HCT116 (cell line): ENCODE measurements at regions not wholly inside any gene's neighbourhood (a gene's known extent, or its start where the extent isn't known, plus 50 kb on each side); places are given as distances from the start of the nearest gene placed in this dataset.

Source experiments
- ATAC-seq: fragments of 200-7000 bp; cut with Tn5 transposase; 2 replicates; pipeline ENCODE4 v1.9.1; 2020; ENCODE audit warnings: mild to moderate bottlenecking, moderate library complexity
- BruUV-seq: library from RNA; stranded (reverse); fragments of 400-500 nt; replicated peaks from 2 replicates; lab custom pipeline; 2021; lab: Mats Ljungman, UMichigan
- CTCF ChIA-PET: fragments of 300-600 bp; sonication (Branson Sonifier 250); formaldehyde crosslinking; loops from one replicate; lab custom pipeline; 2021; ENCODE audit warnings: antibody characterized with exemption; lab: Charles Lee
- POLR2A ChIA-PET: fragments of 300-600, 350-600 bp; sonication (Branson Sonifier 250); formaldehyde crosslinking; loops from one replicate; lab custom pipeline; 2021; ENCODE audit warnings: antibody characterized with exemption; lab: Charles Lee
- RAD21 ChIA-PET, 2 experiments: fragments of 300-600 bp; sonication (Branson Sonifier 250); formaldehyde crosslinking; loops; one replicate each; lab custom pipeline; 2023; ENCODE audit warnings: low total read pairs in 2 of 2; ENCODE audit not compliant: uncharacterized antibody in 2 of 2, unreplicated experiment in 2 of 2, low non-redundant PET in 1 of 2; lab: Charles Lee
- DNase-seq: peaks from one replicate; pipeline ENCODE4 v3.0.0-alpha.2; 2010; ENCODE audit warnings: low read depth, low spot score
- H2AFZ ChIP-seq: fragments of 200-600 bp; shearing (Covaris generic), sonication (generic); 2 replicates; pipeline ENCODE4 v1.6.1; 2017; ENCODE audit warnings: low read depth, mixed run types, mixed read lengths, antibody characterized with exemption, low read length; ENCODE audit not compliant: poor library complexity, severe bottlenecking
- H3K27ac ChIP-seq: 2 replicates; pipeline ENCODE4 v1.5.1; 2012; ENCODE audit warnings: low read depth, low read length
- H3K27me3 ChIP-seq: fragments of 200-600 bp; sonication (generic); 2 replicates; pipeline ENCODE4 v1.6.1; 2016; ENCODE audit warnings: mixed run types, low read length, mixed read lengths; ENCODE audit not compliant: insufficient read depth
- H3K36me3 ChIP-seq, 2 experiments: fragments of 200-500 bp in 1 of 2; fragments of 200-600 bp in 1 of 2; sonication (Bioruptor generic) in 1 of 2; sonication (generic) in 1 of 2; 2 replicates each; pipeline versions ENCODE4 v1.5.1 to v1.6.1; 2014 to 2016; ENCODE audit warnings: low read length in 2 of 2, inconsistent platforms in 1 of 2, mixed read lengths in 1 of 2, mixed run types in 1 of 2; ENCODE audit not compliant: insufficient read depth in 2 of 2, control insufficient read depth in 1 of 2
- H3K4me1 ChIP-seq, 2 experiments: fragments of 200-600 bp in 1 of 2; sonication (generic) in 1 of 2; 2 replicates each; pipeline versions ENCODE4 v1.5.1 to v1.6.1; 2012 to 2017; ENCODE audit warnings: low read length in 2 of 2, inconsistent platforms in 1 of 2, mild to moderate bottlenecking in 1 of 2, mixed read lengths in 1 of 2, mixed run types in 1 of 2, moderate library complexity in 1 of 2; ENCODE audit not compliant: insufficient read depth in 2 of 2, control insufficient read depth in 1 of 2
- H3K4me2 ChIP-seq: fragments of 200-600 bp; sonication (generic); 2 replicates; pipeline ENCODE4 v1.6.1; 2017; ENCODE audit warnings: mixed run types, low read length, mixed read lengths
- H3K4me3 ChIP-seq, 2 experiments: fragments of 200-600 bp in 1 of 2; sonication (generic) in 1 of 2; replicated peaks in 1 of 2; 2 replicates each; pipeline ENCODE4 v1.5.1; 2011 to 2016; ENCODE audit warnings: low read length in 2 of 2, control low read depth in 1 of 2, low read depth in 1 of 2, mild to moderate bottlenecking in 1 of 2, mixed read lengths in 1 of 2, mixed run types in 1 of 2
- H3K79me2 ChIP-seq: fragments of 200-600 bp; sonication (generic); 2 replicates; pipeline ENCODE4 v1.6.1; 2017; ENCODE audit warnings: mild to moderate bottlenecking, mixed run types, low read length, moderate library complexity, mixed read lengths; ENCODE audit not compliant: insufficient read depth
- H3K9ac ChIP-seq: fragments of 200-600 bp; sonication (generic); 2 replicates; pipeline ENCODE4 v1.6.1; 2016; ENCODE audit warnings: low read length, mixed read lengths
- H3K9me2 ChIP-seq: fragments of 200-600 bp; sonication (generic), shearing (Covaris generic); 2 replicates; pipeline ENCODE4 v1.6.1; 2017; ENCODE audit warnings: mixed run types, mild to moderate bottlenecking, moderate library complexity; ENCODE audit not compliant: insufficient read depth
- H3K9me3 ChIP-seq, 2 experiments: fragments of 200-500 bp in 1 of 2; fragments of 200-600 bp in 1 of 2; sonication (Bioruptor generic) in 1 of 2; sonication (generic) in 1 of 2; 2 replicates each; pipeline ENCODE4 v1.6.1; 2014 to 2017; ENCODE audit warnings: low read length in 2 of 2, mixed read lengths in 2 of 2, inconsistent platforms in 1 of 2, low read depth in 1 of 2, mild to moderate bottlenecking in 1 of 2, mixed run types in 1 of 2, moderate library complexity in 1 of 2; ENCODE audit not compliant: control insufficient read depth in 1 of 2, insufficient read depth in 1 of 2
- H4K20me1 ChIP-seq: fragments of 200-600 bp; sonication (generic), shearing (Covaris generic); 2 replicates; pipeline ENCODE4 v1.6.1; 2017; ENCODE audit warnings: mixed run types, mild to moderate bottlenecking, moderate library complexity; ENCODE audit not compliant: insufficient read depth
- CBX3 ChIP-seq: IDR thresholded peaks from 2 replicates; pipeline ENCODE4 v1.6.1; 2012; ENCODE audit warnings: low read depth
- CEBPB ChIP-seq: IDR thresholded peaks from 2 replicates; pipeline ENCODE4 v1.6.1; 2012; ENCODE audit warnings: low read depth
- EGR1 ChIP-seq: IDR thresholded peaks from 2 replicates; pipeline ENCODE4 v1.6.1; 2012; ENCODE audit warnings: low read depth
- EZH2 ChIP-seq: fragments of 200-600 bp; sonication (generic); IDR thresholded peaks from 2 replicates; pipeline ENCODE4 v1.6.1; 2017; ENCODE audit warnings: antibody characterized with exemption, mixed run types
- EZH2phosphoT487 ChIP-seq: fragments of 200-600 bp; IDR thresholded peaks from 2 replicates; pipeline ENCODE4 v1.6.1; 2018; ENCODE audit warnings: antibody characterized with exemption, borderline replicate concordance
- FOSL1 ChIP-seq: IDR thresholded peaks from 2 replicates; pipeline ENCODE4 v1.6.1; 2012; ENCODE audit warnings: low read depth
- JUND ChIP-seq: IDR thresholded peaks from 2 replicates; pipeline ENCODE4 v1.6.1; 2012
- SIN3A ChIP-seq: IDR thresholded peaks from 2 replicates; pipeline ENCODE4 v1.6.1; 2012; ENCODE audit warnings: low read depth
- SP1 ChIP-seq: IDR thresholded peaks from 2 replicates; pipeline ENCODE4 v1.6.1; 2012; ENCODE audit warnings: low read depth
- SRF ChIP-seq: IDR thresholded peaks from 2 replicates; pipeline ENCODE4 v1.6.1; 2012; ENCODE audit warnings: low read depth
- TCF7L2 ChIP-seq: IDR thresholded peaks from 2 replicates; pipeline ENCODE4 v1.7.0; 2011; ENCODE audit warnings: borderline replicate concordance, inconsistent platforms; ENCODE audit not compliant: insufficient read depth, insufficient read length; ENCODE audit errors: extremely low read depth
- YY1 ChIP-seq: IDR thresholded peaks from 2 replicates; pipeline ENCODE4 v1.6.1; 2011; ENCODE audit warnings: low read length, low read depth, moderate library complexity, mild to moderate bottlenecking; ENCODE audit not compliant: insufficient replicate concordance; ENCODE audit errors: extremely low read depth
- ZFX ChIP-seq: fragments of 450-650 bp; IDR thresholded peaks from 2 replicates; pipeline ENCODE4 v1.6.1; 2017
- intact Hi-C: fragments of 100-400 bp; cut with micrococcal nuclease; formaldehyde crosslinking; loops from 2 replicates; pipeline ENCODE4 v1.10.0; 2022
- TF ChIP-seq, protein P1 (sequence below), 3 experiments: fragments of 200-600 bp in 1 of 3; sonication (generic) in 1 of 3; IDR thresholded peaks in 2 of 3; conservative IDR thresholded peaks in 1 of 3; 2 replicates each; pipeline ENCODE4 v1.5.1; 2012 to 2017; ENCODE audit warnings: low read depth in 2 of 3, low read length in 2 of 3, antibody characterized with exemption in 1 of 3, borderline replicate concordance in 1 of 3, control low read depth in 1 of 3, mild to moderate bottlenecking in 1 of 3, mixed read lengths in 1 of 3, mixed run types in 1 of 3, moderate library complexity in 1 of 3; ENCODE audit not compliant: insufficient read depth in 1 of 3
- TF ChIP-seq, protein P2 (sequence below): IDR thresholded peaks from 2 replicates; pipeline ENCODE4 v1.6.1; 2011; ENCODE audit warnings: mild to moderate bottlenecking, low read length, moderate library complexity; ENCODE audit not compliant: insufficient replicate concordance; ENCODE audit errors: extremely low read depth
- TF ChIP-seq, protein P3 (sequence below): IDR thresholded peaks from 2 replicates; pipeline ENCODE4 v1.6.1; 2012
- TF ChIP-seq, protein P4 (sequence below): IDR thresholded peaks from 2 replicates; pipeline ENCODE4 v1.6.1; 2012; ENCODE audit warnings: low read depth

DNA sequence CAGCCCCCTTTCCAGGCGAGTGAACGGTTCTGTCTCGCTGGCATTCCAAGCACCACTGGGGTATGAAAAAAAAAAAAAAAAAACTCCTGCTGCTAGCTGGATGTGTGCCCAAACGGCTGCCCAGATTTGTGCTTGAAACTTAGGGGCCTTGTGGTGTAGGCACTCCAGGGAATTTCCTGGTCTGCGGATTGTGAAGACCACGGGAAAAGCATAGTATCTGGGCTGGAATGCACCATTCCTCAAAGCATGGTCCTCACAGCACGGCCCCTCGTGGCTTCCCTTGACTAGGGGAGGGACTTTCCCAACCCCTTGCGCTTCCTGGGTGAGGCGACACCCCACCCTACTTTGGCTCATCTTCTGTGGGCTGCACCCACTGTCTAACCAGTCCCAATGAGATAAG, 516.8 kb upstream of the FAM241A start:
- no peak overlapping the region for H3K4me3 ChIP-seq
- POLR2A ChIA-PET: no interaction called here
- H3K79me2 ChIP-seq: no peaks in the 10 kb centered on the region
- H3K4me1 ChIP-seq: no peaks in the 10 kb centered on the region
- no peak for ATAC-seq
- no peaks in the 10 kb centered on the region for H3K27me3 ChIP-seq
- no peak overlapping the region for H3K4me2 ChIP-seq
- no TSS peak for BruUV-seq
- RAD21 ChIA-PET: no interaction called here
- intact Hi-C loops: no loop called here
- TF ChIP-seq, protein P1, sequence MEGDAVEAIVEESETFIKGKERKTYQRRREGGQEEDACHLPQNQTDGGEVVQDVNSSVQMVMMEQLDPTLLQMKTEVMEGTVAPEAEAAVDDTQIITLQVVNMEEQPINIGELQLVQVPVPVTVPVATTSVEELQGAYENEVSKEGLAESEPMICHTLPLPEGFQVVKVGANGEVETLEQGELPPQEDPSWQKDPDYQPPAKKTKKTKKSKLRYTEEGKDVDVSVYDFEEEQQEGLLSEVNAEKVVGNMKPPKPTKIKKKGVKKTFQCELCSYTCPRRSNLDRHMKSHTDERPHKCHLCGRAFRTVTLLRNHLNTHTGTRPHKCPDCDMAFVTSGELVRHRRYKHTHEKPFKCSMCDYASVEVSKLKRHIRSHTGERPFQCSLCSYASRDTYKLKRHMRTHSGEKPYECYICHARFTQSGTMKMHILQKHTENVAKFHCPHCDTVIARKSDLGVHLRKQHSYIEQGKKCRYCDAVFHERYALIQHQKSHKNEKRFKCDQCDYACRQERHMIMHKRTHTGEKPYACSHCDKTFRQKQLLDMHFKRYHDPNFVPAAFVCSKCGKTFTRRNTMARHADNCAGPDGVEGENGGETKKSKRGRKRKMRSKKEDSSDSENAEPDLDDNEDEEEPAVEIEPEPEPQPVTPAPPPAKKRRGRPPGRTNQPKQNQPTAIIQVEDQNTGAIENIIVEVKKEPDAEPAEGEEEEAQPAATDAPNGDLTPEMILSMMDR (IDR thresholded peaks at IDR 0.05 in 2 of 3, conservative IDR thresholded peaks at IDR 0.05 in 1 of 3; ENCODE audit: borderline replicate concordance in 1 of 3, insufficient read depth in 1 of 3, low read depth in 2 of 3, low read length in 2 of 3): no peak
- TF ChIP-seq EGR1: no peak
- TF ChIP-seq TCF7L2: no peak
- no peak for TF ChIP-seq SRF
- no peak for TF ChIP-seq CEBPB
- TF ChIP-seq, protein P2, sequence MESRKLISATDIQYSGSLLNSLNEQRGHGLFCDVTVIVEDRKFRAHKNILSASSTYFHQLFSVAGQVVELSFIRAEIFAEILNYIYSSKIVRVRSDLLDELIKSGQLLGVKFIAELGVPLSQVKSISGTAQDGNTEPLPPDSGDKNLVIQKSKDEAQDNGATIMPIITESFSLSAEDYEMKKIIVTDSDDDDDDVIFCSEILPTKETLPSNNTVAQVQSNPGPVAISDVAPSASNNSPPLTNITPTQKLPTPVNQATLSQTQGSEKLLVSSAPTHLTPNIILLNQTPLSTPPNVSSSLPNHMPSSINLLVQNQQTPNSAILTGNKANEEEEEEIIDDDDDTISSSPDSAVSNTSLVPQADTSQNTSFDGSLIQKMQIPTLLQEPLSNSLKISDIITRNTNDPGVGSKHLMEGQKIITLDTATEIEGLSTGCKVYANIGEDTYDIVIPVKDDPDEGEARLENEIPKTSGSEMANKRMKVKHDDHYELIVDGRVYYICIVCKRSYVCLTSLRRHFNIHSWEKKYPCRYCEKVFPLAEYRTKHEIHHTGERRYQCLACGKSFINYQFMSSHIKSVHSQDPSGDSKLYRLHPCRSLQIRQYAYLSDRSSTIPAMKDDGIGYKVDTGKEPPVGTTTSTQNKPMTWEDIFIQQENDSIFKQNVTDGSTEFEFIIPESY: no peak
- TF ChIP-seq SIN3A: no peak
- no peak for TF ChIP-seq YY1
- no peak for TF ChIP-seq SP1
- TF ChIP-seq ZFX: no peak
- TF ChIP-seq, protein P3, sequence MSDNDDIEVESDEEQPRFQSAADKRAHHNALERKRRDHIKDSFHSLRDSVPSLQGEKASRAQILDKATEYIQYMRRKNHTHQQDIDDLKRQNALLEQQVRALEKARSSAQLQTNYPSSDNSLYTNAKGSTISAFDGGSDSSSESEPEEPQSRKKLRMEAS: no peak
- no peak for TF ChIP-seq EZH2
- TF ChIP-seq JUND: no peak
- TF ChIP-seq CBX3: no peak
- TF ChIP-seq FOSL1: no peak
- TF ChIP-seq EZH2phosphoT487: no peak
- TF ChIP-seq, protein P4, sequence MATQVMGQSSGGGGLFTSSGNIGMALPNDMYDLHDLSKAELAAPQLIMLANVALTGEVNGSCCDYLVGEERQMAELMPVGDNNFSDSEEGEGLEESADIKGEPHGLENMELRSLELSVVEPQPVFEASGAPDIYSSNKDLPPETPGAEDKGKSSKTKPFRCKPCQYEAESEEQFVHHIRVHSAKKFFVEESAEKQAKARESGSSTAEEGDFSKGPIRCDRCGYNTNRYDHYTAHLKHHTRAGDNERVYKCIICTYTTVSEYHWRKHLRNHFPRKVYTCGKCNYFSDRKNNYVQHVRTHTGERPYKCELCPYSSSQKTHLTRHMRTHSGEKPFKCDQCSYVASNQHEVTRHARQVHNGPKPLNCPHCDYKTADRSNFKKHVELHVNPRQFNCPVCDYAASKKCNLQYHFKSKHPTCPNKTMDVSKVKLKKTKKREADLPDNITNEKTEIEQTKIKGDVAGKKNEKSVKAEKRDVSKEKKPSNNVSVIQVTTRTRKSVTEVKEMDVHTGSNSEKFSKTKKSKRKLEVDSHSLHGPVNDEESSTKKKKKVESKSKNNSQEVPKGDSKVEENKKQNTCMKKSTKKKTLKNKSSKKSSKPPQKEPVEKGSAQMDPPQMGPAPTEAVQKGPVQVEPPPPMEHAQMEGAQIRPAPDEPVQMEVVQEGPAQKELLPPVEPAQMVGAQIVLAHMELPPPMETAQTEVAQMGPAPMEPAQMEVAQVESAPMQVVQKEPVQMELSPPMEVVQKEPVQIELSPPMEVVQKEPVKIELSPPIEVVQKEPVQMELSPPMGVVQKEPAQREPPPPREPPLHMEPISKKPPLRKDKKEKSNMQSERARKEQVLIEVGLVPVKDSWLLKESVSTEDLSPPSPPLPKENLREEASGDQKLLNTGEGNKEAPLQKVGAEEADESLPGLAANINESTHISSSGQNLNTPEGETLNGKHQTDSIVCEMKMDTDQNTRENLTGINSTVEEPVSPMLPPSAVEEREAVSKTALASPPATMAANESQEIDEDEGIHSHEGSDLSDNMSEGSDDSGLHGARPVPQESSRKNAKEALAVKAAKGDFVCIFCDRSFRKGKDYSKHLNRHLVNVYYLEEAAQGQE: no peak
- no peak overlapping the region for H2AFZ ChIP-seq
- no peak for DNase-seq
- H4K20me1 ChIP-seq: no peaks in the 10 kb centered on the region
- no peaks in the 10 kb centered on the region for H3K9me3 ChIP-seq
- H3K27ac ChIP-seq: no peak overlapping the region
- H3K36me3 ChIP-seq: no peaks in the 10 kb centered on the region
- CTCF ChIA-PET: no interaction called here
- H3K9me2 ChIP-seq: no peaks in the 10 kb centered on the region
- H3K9ac ChIP-seq: no peak overlapping the region
